Epidermal melanocyte (primary cell): ENCODE measurements at regions not wholly inside any gene's neighbourhood (a gene's known extent, or its start where the extent isn't known, plus 50 kb on each side); places are given as distances from the start of the nearest gene placed in this dataset.

ENCODE experiments used
- DNase-seq: peaks from one replicate; pipeline ENCODE4 v3.0.0; 2011; ENCODE audit warnings: low spot score; ENCODE audit not compliant: insufficient read length

DNA sequence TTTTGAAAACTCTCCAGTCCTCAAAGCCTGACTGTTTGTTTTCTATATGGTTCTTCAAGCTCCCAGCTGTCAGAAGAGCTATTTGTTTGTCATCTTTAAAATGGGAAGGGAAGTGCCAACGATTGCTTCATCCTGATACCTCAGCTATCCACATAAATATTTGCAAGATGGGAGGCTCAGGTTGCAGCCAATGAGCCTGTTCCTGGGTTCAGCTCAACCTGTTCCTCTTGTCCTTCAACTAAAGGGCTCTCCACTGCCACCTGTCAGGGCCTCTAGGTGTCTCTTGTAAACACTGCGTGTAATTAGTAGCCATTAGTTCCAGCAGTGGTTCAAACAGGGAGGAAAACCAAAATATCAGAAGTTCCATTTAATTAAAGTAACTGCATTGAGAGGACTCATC, 445.1 kb downstream of the AJAP1 start:
- DNase-seq: no peak

GRCh38 chr1:5098981-5099385, 444.6 kb downstream of the AJAP1 start:
- no peak for DNase-seq

- DNase-seq: no peak
Measured at GRCh38 chr1:5093042-5093441, 438.6 kb downstream of the AJAP1 start.

- DNase-seq: no peak
Measured at GRCh38 chr1:5084676-5085075, 430.3 kb downstream of the AJAP1 start.

- DNase-seq: no peak
Measured at GRCh38 chr1:5067246-5067645, 412.8 kb downstream of the AJAP1 start.

DNA sequence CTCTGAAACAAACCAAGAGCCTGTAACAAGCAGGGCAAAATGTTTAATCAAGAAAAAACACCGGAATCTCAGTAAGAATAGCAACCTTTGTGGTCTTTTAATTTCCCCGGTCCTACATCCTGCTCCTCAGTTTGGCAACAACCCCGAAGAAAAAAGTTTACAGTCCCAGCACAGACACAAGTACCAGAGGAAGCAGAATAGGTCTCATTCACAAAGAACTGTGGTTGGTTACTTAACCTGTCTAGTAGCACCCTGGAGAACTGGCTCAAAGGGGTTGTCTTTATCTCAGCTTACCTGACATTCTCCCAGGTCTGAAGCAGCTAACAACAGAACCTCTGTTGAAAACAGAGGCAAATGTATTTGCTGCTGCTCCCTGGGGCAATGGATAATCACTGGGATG, 399.3 kb downstream of the AJAP1 start:
- no peak for DNase-seq

DNA sequence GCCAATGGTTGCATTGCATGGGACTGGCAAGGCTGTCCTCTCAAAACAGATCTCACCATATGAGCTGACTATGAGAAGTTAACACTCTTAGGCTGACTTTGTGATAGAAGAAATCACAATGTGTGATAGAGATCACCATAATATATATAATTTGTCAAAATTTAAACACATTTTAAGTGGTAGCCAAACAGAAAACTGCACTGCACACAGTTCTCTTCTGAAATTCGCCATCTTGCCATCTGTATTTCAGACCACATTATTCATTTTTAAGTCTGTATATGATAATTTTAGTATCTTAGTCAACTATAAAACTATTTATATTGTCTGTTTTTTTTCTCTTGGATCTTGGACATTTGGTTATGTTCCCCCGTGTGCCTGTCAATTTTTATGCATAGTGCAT, 374.7 kb downstream of the AJAP1 start:
- no peak for DNase-seq

GRCh38 chr1:5012249-5012648, 357.8 kb downstream of the AJAP1 start:
- no peak for DNase-seq

DNA sequence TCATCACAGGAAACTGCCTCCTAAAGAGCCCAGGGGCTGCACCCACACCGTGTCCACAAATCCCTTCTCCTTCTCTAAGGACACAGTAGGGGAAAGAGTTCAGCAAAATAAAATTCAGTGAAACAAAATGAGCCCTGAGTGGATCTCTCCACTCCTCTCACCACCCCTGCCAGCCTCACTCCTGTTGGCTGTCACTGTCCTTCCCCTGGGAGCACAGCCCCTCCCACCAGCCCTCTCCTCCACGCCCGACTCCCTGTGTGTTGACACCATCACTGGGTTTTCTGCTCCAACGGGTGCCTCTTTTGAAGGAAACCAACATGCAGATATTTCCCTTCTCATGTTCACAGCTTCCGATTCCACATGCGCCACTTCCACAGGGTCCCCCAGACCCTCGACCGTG, 356.2 kb downstream of the AJAP1 start:
- DNase-seq: no peak

DNA sequence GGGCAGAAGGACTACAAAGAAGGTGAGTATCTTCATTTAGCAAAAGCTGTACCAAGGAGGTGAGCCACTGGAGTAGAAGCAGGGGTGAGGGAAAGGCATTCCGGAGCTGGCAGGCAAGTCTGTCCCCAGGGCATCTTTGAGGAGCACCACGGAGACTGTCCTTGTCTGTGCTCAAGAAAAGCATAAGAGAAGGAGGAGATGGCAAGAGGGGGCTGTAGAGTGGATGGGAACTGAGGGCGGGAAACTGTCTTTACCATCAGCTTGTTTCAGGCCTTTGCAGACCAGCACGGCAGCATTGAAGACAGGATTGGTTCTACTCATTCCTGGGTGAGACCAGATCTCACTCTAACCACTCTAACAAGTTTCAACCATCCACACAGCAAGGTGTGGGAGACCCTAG, 355.8 kb downstream of the AJAP1 start:
- no peak for DNase-seq

DNA sequence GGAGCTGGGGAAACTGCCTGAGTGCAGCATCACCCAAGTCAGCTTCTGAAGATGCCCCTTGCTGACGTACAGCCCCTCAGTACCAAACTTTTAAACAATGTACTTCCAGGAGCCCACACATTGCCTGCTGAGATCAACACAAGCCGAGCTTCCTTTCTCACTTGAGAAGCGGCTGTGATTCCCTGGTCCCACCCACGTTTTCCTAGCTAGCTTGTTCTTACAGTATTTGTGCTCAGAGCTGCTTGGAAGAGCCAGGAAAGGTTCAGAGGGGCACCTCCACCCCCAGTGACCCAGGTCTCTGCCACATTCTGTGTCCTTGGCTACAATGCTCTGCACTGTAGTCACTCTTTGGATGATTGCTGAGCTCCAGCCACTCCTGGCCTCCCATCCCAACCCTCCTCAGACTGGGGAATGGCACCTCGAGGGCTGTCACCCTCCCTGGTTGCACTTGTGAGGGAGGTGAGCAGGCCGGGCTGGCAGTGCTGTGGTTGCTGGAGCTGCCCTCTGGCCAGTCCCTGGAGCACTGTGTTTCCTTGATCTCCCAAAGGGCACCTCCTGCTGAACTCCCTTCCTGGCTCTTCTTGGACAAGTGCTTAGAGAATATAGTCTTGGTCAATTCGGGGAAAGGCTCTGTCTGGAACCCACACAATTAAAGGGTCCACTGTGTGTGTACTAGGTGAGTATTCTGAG, 355.1 kb downstream of the AJAP1 start:
- no peak for DNase-seq

GRCh38 chr1:5005171-5005570, 350.8 kb downstream of the AJAP1 start:
- DNase-seq: no peak

- no peak for DNase-seq
Measured at GRCh38 chr1:5002676-5003075, 348.3 kb downstream of the AJAP1 start.

DNA sequence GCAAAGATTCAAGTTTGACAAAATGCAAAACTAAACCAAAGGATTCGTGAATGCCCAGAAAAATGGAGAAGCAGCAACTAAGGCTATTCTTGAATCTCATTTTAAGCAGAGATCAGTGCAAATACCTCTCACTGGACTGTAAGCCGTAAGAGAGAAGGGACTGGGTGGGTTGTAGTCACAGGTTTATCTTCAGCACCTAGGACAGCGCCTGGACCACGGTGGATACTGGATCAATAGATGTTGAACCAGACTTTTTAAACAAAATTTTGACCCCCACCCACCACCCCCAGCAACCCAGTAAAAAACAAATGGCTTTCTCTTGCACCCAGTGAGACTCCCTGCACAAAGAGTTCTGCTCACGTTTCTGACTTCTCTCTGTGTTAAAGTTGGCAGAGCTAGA, 347.1 kb downstream of the AJAP1 start:
- no peak for DNase-seq

- no peak for DNase-seq
Measured at GRCh38 chr1:4986306-4986705, 331.9 kb downstream of the AJAP1 start.

DNA sequence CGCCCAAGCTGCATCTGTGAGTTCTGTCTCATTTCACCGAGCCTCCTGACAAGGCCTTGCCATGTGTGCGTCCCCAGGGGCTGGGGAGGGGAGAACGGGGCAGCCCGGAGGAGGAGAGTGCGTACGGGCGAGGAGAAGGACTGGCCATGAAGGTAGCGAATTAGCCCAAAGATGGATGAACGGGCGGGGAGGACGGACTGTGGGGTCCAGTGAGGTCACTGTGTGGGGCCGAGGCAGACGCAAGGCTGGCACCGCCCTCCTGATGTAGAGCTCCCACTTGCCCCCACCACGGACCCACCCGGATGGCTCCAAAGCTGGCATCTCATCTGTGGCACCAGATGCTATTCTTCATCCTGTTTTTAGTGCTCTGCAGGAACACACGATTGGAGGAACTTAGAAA, 330.4 kb downstream of the AJAP1 start:
- DNase-seq: no peak

DNA sequence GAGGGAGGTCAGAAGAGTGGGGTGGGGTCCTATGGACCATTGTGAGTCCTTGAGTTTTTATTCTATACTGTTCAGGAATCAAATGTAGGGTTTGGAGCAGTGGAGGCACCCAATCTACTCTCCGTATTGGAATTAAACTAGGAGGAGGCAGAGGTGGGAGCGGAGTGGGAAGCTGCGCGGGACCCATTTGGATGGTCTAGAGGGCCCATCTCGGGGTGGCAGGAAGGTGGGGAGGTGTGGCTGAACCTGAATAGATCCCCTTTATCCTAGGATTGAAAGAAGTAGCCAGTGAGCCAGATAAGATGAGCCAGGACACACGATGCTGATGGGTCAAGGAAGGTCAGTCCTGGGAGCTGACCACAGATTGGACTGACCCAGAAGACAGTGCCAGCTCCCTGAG, 325.8 kb downstream of the AJAP1 start:
- DNase-seq: no peak

GRCh38 chr1:4978660-4979390, 324.4 kb downstream of the AJAP1 start:
- DNase-seq: no peak

DNA sequence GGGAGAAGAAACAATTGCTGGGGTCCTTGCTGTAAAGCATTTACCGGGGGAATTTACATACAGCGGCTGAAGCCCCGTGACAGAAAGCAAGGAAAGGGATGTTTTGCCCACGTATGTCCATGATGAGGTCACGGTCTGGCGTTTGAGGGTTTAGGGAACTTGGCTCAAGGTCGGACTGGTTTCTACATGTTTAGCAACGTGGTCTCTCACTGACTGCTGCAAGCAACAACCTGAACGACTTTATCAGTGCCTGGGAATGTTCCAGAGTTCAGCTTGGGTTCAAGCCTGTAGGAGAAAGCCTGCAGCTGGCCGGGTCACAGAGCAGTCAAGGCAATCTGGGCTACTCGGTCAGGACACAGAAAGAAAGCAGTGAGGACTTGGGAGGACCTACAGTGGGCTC, 323.3 kb downstream of the AJAP1 start:
- no peak for DNase-seq

GRCh38 chr1:4976859-4977440, 322.5 kb downstream of the AJAP1 start:
- no peak for DNase-seq

DNA sequence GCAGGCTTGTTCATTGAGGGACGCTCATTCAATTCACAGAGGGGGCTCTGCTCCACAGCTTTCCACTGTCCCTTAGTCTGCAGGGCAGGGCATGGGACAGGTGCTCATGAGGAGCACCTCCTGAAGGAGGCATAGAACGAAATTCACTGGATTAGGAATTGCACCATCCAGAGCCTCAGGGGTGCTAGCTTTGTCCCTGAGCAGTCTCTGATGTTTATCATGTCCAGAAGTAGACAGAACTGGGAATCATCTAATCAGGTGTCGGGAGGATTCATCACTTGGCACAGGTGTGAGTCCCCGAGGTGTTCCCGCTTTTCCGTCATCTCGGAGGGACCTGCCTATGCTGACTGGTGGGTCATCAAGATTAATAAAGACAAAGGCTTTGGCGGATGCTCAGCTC, 321.4 kb downstream of the AJAP1 start:
- DNase-seq: no peak

DNA sequence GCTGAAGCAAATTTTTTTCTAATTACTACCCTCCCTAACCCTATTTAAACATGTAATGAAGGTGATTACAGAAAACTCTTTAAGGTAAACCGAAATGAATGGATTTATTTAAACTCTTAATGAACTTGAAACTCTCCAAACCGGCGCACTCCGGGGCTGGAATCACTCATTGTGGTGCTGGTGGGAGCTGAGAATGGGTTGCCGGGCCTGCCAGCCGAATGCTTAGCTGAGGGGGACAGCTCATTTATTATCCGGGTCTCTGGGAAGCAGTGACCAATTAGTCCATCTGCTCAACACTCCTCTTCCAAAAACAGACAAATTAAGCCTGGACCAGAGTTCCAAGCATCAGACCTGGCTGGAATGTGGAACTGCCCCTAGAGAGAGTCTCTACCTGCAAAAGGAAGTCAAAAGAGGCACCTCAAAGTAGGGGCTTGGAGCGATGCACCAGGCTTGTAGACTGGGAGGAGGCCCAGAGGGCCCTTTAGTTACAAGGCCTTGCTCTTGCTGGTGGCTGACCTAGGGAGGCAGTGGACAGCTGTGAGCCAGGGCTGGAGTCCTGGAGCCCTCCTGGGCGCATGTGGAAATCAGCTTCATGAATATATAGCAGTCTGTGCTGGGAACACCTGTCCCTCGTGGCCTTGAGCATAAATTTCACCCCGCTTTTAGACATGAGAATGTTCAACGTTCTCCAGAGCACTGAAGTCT, 320.7 kb downstream of the AJAP1 start:
- DNase-seq: no peak
